Testis (tissue), 2 donors: ENCODE measurements at regions not wholly inside any gene's neighbourhood (a gene's known extent, or its start where the extent isn't known, plus 50 kb on each side); places are given as distances from the start of the nearest gene placed in this dataset.

Experiments used
- DNase-seq: peaks from one replicate; pipeline ENCODE4 v3.0.0-alpha.2; 2019
- H3K27ac ChIP-seq, 2 donors: fragments of 200-600 bp; sonication (generic); one replicate each; pipeline ENCODE4 v1.5.1; 2019
- H3K27me3 ChIP-seq: fragments of 200-600 bp; sonication (generic); one replicate; pipeline ENCODE4 v1.5.1; 2019
- H3K36me3 ChIP-seq: fragments of 200-600 bp; sonication (generic); one replicate; pipeline ENCODE4 v1.5.1; 2017; ENCODE audit warnings: low read depth; ENCODE audit errors: missing control alignments
- H3K4me1 ChIP-seq: fragments of 200-600 bp; sonication (generic); one replicate; pipeline ENCODE4 v1.5.1; 2019
- H3K4me3 ChIP-seq, 2 donors: fragments of 200-600 bp; sonication (generic); one replicate each; pipeline ENCODE4 v1.5.1; 2017 to 2019
- H3K9me3 ChIP-seq: fragments of 200-600 bp; sonication (generic); one replicate; pipeline ENCODE4 v1.5.1; 2017
- POLR2A ChIP-seq: fragments of 450-650 bp; IDR thresholded peaks from one replicate; pipeline ENCODE4 v1.6.1; 2017; ENCODE audit warnings: antibody characterized with exemption, mild to moderate bottlenecking, moderate library complexity
- WGBS, 2 donors: methylation state at CpG; one replicate each; pipeline ENCODE4 v1.1.5; 2018; 5-methylcytosine and 5-hydroxymethylcytosine counted together
- intact Hi-C: fragments of 100-400 bp; cut with DNase I; formaldehyde crosslinking; loops from one replicate; pipeline ENCODE4 v1.15.1; 2023; ENCODE audit warnings: low total_unique reads
- TF ChIP-seq, protein P1 (sequence below), 3 experiments: fragments of 450-650 bp in 2 of 3; fragments of 200-600 bp in 1 of 3; sonication (generic) in 1 of 3; IDR thresholded peaks; one replicate each; pipeline ENCODE4 v1.5.1; 2016 to 2019; ENCODE audit warnings: antibody characterized with exemption in 3 of 3, mild to moderate bottlenecking in 2 of 3, moderate library complexity in 1 of 3

DNA sequence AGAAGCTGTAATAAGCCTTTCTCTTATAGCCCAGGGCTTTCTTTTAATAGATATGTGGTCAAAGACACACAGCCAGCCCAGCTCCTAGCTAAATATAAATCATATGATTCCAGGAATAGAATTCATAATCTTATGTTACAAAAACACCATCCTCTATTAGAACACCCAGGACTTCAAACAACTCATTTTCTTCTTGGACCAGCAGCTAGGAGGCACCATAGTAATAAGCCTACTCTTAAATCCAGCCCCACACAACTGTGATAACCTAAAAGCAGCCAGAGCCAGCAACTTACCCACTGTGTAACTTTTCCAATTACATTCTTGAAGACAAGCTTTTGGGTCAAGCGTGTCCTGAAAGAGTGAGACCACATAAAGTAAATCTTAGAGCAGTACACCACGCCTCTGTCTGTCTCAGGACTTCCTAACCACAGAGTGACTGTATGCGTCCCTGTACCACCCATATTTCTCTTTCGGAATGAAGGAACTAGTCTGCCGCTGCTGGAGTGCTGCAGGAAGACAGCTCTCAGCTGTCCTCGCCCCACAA, 223.8 kb downstream of the TLE1 start:
- H3K27ac ChIP-seq = no peak overlapping the region
- peak overlapping the region in 1 of 2 donors; percentile 34 for H3K4me3 ChIP-seq
- no peaks in the 10 kb centered on the region for H3K36me3 ChIP-seq
- H3K4me1 ChIP-seq = peaks cover 4% of the 10 kb centered on the region
- WGBS, 2 donors = 56 to 81% methylated on average over 6 of the region's 6 CpGs
- H3K27me3 ChIP-seq = no peaks in the 10 kb centered on the region
- TF ChIP-seq, protein P1, sequence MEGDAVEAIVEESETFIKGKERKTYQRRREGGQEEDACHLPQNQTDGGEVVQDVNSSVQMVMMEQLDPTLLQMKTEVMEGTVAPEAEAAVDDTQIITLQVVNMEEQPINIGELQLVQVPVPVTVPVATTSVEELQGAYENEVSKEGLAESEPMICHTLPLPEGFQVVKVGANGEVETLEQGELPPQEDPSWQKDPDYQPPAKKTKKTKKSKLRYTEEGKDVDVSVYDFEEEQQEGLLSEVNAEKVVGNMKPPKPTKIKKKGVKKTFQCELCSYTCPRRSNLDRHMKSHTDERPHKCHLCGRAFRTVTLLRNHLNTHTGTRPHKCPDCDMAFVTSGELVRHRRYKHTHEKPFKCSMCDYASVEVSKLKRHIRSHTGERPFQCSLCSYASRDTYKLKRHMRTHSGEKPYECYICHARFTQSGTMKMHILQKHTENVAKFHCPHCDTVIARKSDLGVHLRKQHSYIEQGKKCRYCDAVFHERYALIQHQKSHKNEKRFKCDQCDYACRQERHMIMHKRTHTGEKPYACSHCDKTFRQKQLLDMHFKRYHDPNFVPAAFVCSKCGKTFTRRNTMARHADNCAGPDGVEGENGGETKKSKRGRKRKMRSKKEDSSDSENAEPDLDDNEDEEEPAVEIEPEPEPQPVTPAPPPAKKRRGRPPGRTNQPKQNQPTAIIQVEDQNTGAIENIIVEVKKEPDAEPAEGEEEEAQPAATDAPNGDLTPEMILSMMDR (IDR thresholded peaks at IDR 0.05) = no peak
- no peak for DNase-seq
- intact Hi-C loops = no loop called here
- no peaks in the 10 kb centered on the region for H3K9me3 ChIP-seq

DNA sequence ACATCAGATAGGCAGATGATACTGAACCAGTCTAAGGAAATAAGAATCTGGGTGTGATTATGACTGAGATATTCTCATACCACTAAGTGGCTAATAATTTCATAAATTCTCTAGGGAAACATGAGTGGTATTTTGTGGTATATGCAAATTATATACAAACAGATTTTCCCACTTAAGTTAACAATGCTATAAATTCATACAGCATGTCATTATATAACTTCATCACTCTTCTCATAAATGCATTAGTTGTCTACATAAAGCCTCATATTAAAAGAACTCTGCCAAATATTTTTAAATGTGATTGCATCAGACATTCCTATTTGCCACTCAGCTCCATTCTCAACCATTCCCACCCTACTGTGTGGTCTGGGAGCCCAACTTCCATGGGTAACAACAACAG, 226.5 kb downstream of the TLE1 start:
- no peaks in the 10 kb centered on the region for H3K36me3 ChIP-seq
- intact Hi-C loops = no loop called here
- H3K9me3 ChIP-seq = no peaks in the 10 kb centered on the region
- H3K4me3 ChIP-seq = no peak overlapping the region
- no peak overlapping the region for H3K27ac ChIP-seq
- no peaks in the 10 kb centered on the region for H3K27me3 ChIP-seq
- DNase-seq = no peak
- peaks cover 9% of the 10 kb centered on the region for H3K4me1 ChIP-seq
- TF ChIP-seq, protein P1 (IDR thresholded peaks at IDR 0.05) = no peak
- no peak for TF ChIP-seq POLR2A

DNA sequence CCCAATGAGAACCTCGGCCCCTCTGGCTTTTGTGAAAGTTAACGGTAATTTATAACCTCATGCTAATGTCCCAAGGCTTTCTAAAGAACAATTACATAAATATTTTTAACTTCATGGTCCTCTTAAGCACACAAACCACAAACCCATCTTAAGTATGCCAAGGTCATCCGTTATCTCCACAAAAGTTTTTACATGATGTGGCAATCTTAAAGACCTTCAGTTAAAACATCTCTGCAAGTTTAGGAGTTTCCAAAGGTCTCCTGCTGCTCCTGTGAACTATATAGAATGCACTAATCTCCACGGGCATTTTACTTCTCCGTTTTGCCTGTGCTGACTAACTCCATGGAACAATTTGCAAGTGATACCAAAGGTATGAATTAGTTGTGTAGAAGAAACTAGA, 228.2 kb downstream of the TLE1 start:
- DNase-seq = no peak
- Histone ChIP-seq H3K9me3 (no peaks in the 10 kb centered on the region), H3K4me3 (no peak overlapping the region), H3K36me3 (no peaks in the 10 kb centered on the region), H3K4me1 (peaks cover 9% of the 10 kb centered on the region), H3K27me3 (no peaks in the 10 kb centered on the region), H3K27ac (no peak overlapping the region)
- intact Hi-C loops = no loop called here
- 42 to 53% methylated on average over 5 of the region's 5 CpGs for WGBS, 2 donors
- TF ChIP-seq, protein P1 (IDR thresholded peaks at IDR 0.05) = no peak
- TF ChIP-seq POLR2A = no peak

DNA sequence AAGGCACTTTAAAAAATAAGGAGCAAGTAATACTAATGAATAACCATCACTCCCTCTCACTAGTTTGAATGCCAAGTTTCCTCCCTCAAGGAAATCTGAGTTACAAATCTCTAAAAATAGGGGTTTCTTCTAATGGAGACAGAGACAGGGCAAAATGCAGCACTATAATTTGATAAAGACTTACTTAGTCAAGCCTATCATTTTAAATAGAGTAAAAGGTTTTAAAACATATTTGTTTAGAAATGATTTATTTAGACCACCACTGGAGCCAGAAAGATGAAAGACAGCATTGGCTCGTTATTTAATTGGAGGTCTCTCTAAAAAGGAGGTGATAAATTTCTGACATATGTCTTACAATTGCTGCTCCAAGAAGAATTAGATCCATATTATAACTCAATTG, 228.7 kb downstream of the TLE1 start:
- H3K27ac ChIP-seq = no peak overlapping the region
- H3K9me3 ChIP-seq = no peaks in the 10 kb centered on the region
- intact Hi-C loops = no loop called here
- H3K4me1 ChIP-seq = peaks cover 9% of the 10 kb centered on the region
- no peak for TF ChIP-seq POLR2A
- TF ChIP-seq, protein P1 (IDR thresholded peaks at IDR 0.05) = no peak
- H3K4me3 ChIP-seq = no peak overlapping the region
- H3K27me3 ChIP-seq = no peaks in the 10 kb centered on the region
- no peaks in the 10 kb centered on the region for H3K36me3 ChIP-seq
- WGBS, 2 donors = 41 to 44% methylated on average over 1 of the region's 1 CpG
- no peak for DNase-seq

DNA sequence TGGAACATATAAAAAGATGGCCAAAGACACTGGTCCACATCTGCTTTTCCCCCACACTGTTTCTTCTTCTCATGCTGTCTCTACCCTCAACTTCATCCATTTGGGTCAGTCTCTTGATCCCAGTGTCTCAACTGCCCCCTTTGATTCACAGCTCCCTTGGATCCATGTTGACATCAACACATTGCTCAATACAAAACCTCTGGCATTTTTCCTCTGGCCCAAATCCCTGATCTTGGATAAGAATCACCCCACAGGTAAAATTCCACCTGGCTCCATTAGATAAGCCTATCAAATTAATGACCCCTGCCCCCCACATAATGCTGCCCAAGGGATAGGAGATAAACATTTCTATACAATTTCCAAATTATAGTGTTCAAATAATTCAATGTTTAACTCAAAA, 229.8 kb downstream of the TLE1 start:
- TF ChIP-seq, protein P1 (IDR thresholded peaks at IDR 0.05) = no peak
- no peaks in the 10 kb centered on the region for H3K9me3 ChIP-seq
- H3K27ac ChIP-seq = no peak overlapping the region
- intact Hi-C loops = no loop called here
- H3K4me1 ChIP-seq = peaks cover 9% of the 10 kb centered on the region
- DNase-seq = no peak
- H3K27me3 ChIP-seq = no peaks in the 10 kb centered on the region
- no peaks in the 10 kb centered on the region for H3K36me3 ChIP-seq
- no peak overlapping the region for H3K4me3 ChIP-seq
